ENCODE measurements at regions not wholly inside any gene's neighbourhood (a gene's known extent, or its start where the extent isn't known, plus 50 kb on each side); places are given as distances from the start of the nearest gene placed in this dataset.

- Histone ChIP-seq H3K36me3 (ENCODE audit: low read depth) (no peaks in the 10 kb centered on the region), H3K4me3 (ENCODE audit: severe bottlenecking) (no peak overlapping the region), H3K4me1 (ENCODE audit: insufficient read depth, poor library complexity, severe bottlenecking) (no peaks in the 10 kb centered on the region), H3K9me3 (ENCODE audit: severe bottlenecking) (no peaks in the 10 kb centered on the region), H3K27ac (ENCODE audit: poor library complexity, severe bottlenecking) (no peak overlapping the region), H3K27me3 (ENCODE audit: insufficient read depth, poor library complexity, severe bottlenecking) (peaks cover 54% of the 10 kb centered on the region)
- DNase-seq (ENCODE audit: low spot score): peak; percentile 67
- ATAC-seq (ENCODE audit: low read depth): peak; percentile 47; the same call in 2 of the 3 replicates
- TF ChIP-seq, protein P1, sequence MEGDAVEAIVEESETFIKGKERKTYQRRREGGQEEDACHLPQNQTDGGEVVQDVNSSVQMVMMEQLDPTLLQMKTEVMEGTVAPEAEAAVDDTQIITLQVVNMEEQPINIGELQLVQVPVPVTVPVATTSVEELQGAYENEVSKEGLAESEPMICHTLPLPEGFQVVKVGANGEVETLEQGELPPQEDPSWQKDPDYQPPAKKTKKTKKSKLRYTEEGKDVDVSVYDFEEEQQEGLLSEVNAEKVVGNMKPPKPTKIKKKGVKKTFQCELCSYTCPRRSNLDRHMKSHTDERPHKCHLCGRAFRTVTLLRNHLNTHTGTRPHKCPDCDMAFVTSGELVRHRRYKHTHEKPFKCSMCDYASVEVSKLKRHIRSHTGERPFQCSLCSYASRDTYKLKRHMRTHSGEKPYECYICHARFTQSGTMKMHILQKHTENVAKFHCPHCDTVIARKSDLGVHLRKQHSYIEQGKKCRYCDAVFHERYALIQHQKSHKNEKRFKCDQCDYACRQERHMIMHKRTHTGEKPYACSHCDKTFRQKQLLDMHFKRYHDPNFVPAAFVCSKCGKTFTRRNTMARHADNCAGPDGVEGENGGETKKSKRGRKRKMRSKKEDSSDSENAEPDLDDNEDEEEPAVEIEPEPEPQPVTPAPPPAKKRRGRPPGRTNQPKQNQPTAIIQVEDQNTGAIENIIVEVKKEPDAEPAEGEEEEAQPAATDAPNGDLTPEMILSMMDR (IDR thresholded peaks at IDR 0.05; ENCODE audit: poor library complexity, severe bottlenecking): no peak
These were observed 69.1 kb upstream of the GALNT9 start for GRCh38 chr12:132398386-132398991.

GRCh38 chr12:132397934-132398385 is 68.6 kb upstream of the GALNT9 start:
- no peaks in the 10 kb centered on the region for H3K9me3 ChIP-seq (ENCODE audit: severe bottlenecking)
- peak; percentile 60 for DNase-seq (ENCODE audit: low spot score)
- H3K27me3 ChIP-seq (ENCODE audit: insufficient read depth, poor library complexity, severe bottlenecking): peaks cover 49% of the 10 kb centered on the region
- TF ChIP-seq, protein P1 (IDR thresholded peaks at IDR 0.05; ENCODE audit: poor library complexity, severe bottlenecking): no peak
- no peak overlapping the region for H3K4me3 ChIP-seq (ENCODE audit: severe bottlenecking)
- no peaks in the 10 kb centered on the region for H3K4me1 ChIP-seq (ENCODE audit: insufficient read depth, poor library complexity, severe bottlenecking)
- no peaks in the 10 kb centered on the region for H3K36me3 ChIP-seq (ENCODE audit: low read depth)
- no peak for ATAC-seq (ENCODE audit: low read depth)
- H3K27ac ChIP-seq (ENCODE audit: poor library complexity, severe bottlenecking): no peak overlapping the region

DNA sequence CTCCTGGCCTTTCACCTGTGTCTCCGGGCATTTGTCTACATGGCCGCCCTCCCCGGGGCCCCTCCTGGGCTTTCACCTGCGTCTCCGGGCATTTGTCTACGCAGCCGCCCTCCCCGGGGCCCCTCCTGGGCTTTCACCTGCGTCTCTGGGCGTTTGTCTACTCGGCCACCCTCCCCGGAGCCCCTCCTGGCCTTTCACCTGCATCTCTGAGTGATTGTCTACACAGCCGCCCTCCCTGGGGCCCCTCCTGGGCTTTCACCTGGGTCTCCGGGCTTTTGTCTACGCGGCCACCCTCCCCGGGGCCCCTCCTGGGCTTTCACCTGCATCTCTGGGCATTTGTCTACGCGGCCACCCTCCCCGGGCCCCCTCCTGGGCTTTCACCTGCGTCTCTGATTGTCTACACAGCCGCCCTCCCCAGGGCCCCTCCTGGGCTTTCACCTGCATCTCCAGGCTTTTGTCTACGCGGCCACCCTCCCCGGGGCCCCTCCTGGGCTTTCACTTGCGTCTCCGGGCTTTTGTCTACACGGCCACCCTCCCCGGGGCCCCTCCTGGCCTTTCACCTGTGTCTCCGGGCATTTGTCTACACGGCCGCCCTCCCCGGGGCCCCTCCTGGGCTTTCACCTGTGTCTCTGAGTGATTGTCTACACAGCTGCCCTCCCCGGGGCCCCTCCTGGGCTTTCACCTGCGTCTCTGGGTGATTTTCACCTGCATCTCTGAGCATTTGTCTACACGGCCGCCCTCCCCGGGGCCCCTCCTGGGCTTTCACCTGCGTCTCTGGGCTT is 68.0 kb upstream of the GALNT9 start:
- Histone ChIP-seq H3K27me3 (ENCODE audit: insufficient read depth, poor library complexity, severe bottlenecking) (peaks cover 43% of the 10 kb centered on the region), H3K36me3 (ENCODE audit: low read depth) (no peaks in the 10 kb centered on the region), H3K4me1 (ENCODE audit: insufficient read depth, poor library complexity, severe bottlenecking) (no peaks in the 10 kb centered on the region), H3K27ac (ENCODE audit: poor library complexity, severe bottlenecking) (no peak overlapping the region), H3K4me3 (ENCODE audit: severe bottlenecking) (no peak overlapping the region), H3K9me3 (ENCODE audit: severe bottlenecking) (no peaks in the 10 kb centered on the region)
- DNase-seq (ENCODE audit: low spot score) (no peak), ATAC-seq (ENCODE audit: low read depth) (no peak)
- TF ChIP-seq, protein P1 (IDR thresholded peaks at IDR 0.05; ENCODE audit: poor library complexity, severe bottlenecking): no peak

DNA sequence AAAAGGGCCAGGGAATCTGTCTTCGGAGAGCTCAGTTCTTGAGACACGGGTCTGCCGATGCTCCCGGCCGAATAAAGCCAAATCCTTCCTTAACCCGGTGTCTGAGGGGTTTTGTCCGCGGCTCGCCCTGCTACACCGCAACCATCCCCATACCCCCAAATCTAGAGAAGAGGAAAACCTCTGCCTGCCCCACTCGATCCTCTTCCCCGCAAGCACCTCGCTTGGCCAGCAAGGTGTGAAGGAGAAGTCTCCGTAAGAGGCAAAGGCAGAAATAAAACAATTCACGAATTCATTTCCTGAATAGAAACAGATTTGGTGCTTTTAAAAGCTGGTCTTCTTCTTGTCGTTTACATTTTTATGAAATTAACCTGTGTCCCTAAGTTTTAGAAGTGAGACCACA is 67.3 kb upstream of the GALNT9 start:
- H3K27me3 ChIP-seq (ENCODE audit: insufficient read depth, poor library complexity, severe bottlenecking): peaks cover 41% of the 10 kb centered on the region
- H3K9me3 ChIP-seq (ENCODE audit: severe bottlenecking): no peaks in the 10 kb centered on the region
- no peak for ATAC-seq (ENCODE audit: low read depth)
- H3K36me3 ChIP-seq (ENCODE audit: low read depth): no peaks in the 10 kb centered on the region
- H3K27ac ChIP-seq (ENCODE audit: poor library complexity, severe bottlenecking): no peak overlapping the region
- DNase-seq (ENCODE audit: low spot score): no peak
- H3K4me3 ChIP-seq (ENCODE audit: severe bottlenecking): no peak overlapping the region
- TF ChIP-seq, protein P1 (IDR thresholded peaks at IDR 0.05; ENCODE audit: poor library complexity, severe bottlenecking): no peak
- H3K4me1 ChIP-seq (ENCODE audit: insufficient read depth, poor library complexity, severe bottlenecking): no peaks in the 10 kb centered on the region

DNA sequence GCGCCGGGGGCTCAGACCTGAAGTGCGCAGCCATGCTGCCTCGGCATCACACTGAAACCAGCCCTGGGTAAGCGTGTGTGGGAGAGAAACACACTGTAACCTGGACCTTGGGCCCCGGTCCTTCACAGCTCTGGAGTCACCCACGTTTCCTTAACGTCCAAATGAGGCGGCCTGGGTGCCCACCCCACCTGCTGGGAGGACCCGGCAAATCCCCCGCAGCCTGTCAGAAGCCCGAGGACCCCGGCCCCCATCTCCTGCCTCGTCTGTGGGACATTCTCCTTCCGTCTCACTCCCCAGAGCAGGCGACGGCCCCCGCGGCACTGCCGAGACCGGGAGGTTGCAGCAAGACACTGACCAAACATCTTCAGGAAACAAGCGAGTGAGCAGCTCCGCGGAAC is 66.5 kb upstream of the GALNT9 start:
- ATAC-seq (ENCODE audit: low read depth): no peak
- Histone ChIP-seq H3K4me1 (ENCODE audit: insufficient read depth, poor library complexity, severe bottlenecking) (no peaks in the 10 kb centered on the region), H3K27me3 (ENCODE audit: insufficient read depth, poor library complexity, severe bottlenecking) (peaks cover 39% of the 10 kb centered on the region), H3K36me3 (ENCODE audit: low read depth) (no peaks in the 10 kb centered on the region), H3K4me3 (ENCODE audit: severe bottlenecking) (no peak overlapping the region), H3K27ac (ENCODE audit: poor library complexity, severe bottlenecking) (no peak overlapping the region), H3K9me3 (ENCODE audit: severe bottlenecking) (no peaks in the 10 kb centered on the region)
- DNase-seq (ENCODE audit: low spot score): peak; percentile 53
- TF ChIP-seq, protein P1 (IDR thresholded peaks at IDR 0.05; ENCODE audit: poor library complexity, severe bottlenecking): no peak

Data from RWPE2 (cell line).